NCI-H526 treated with DMSO at 0.1 percent for 48 hours (cell line): ENCODE measurements at regions not wholly inside any gene's neighbourhood (a gene's known extent, or its start where the extent isn't known, plus 50 kb on each side); places are given as distances from the start of the nearest gene placed in this dataset.

Experiments used
- DNase-seq: peaks from one replicate; lab custom pipeline; 2025; lab: John Stamatoyannopoulos, UW

DNA sequence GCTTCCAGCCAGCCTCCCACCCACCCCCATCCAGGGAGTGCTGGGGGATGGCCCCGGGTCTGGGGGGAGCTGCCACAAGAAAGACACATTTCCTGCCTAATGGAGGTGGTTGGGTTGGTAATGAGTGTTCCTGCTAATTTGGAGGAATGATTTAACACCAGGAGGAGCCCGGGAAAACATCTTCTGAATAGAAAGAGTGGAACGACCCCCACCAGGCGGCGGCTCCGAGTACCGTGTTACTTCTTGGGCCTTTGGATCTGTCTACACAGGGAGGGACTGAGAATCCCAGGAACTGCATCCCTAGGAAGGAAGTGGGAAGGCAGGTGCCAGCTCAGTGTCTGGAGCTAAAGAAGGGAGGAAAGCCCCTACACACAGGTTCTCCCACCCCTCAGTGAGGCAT lies 64.6 kb downstream of the TSPAN17 start:
- no peak for DNase-seq

DNA sequence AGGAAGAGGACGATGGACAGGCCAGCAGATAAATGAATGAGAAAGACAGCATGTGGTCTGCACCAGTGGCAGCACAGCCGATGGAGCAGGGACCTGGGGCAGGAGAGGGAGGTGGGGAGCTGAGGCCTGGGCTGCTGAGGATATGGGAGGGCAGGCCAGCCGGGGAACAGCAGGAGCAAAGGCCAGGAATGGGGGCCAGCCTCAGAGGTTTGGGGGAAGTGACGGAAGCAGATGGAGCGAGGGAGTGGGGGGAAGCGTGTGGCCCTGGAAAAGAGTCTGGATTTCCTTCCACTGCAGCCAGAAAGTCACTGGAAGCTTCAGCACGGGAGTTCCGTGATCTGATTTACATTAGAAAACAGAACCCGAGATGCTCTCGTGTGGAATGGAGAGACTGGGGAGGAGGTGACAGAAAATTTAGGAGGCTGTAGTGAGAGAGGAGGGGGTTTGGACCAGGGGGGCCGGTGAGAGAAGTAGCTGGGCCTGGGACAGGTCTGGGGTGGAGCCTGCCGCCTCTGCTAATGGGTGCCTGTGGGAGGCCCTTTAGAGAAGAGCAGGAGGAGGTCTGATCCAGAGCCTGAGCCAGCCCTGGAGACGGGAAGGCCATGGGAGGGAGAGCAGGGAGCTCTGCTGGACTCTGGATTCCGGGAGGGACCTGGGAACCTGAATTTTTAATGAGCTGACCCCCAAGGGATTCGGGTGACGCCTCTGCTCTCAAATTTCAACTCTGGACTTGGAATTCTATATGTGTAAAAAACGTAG lies 65.4 kb downstream of the TSPAN17 start:
- DNase-seq = no peak

GRCh38 chr5:176713409-176713808 lies 66.1 kb downstream of the TSPAN17 start:
- DNase-seq = no peak

- DNase-seq = no peak
These were observed 66.8 kb downstream of the TSPAN17 start for GRCh38 chr5:176714067-176714466.

GRCh38 chr5:176716320-176716719 lies 69.0 kb downstream of the TSPAN17 start:
- DNase-seq = no peak

DNA sequence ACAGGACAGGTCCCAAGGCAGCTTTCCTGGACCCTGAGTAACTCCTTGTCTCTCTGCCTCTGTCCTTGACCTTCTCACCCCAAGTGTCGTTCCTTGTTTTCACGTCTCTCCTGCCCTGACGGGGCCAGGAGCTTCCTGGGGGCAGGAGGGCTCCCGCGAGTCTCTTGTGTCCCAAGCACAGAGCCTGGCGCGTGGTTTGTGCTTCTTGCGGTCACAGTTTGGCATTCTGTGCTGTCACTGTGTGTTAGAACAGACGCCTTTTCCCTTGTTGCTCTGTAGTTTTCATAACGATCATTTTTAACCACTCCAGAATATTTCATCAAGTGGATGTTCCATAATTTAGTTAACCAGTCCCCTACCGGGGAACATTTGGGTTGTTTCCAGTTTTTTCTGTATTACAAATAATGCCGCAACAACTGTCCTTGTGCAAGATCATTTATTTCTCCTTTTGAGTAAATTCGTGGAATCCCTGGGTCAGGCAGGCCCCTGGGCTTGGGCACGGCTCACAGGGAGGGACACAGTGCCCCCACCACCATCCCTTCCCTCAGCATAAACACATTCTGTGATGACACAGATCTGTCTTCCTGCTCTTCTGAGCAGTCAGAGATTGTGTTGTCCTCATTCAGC lies 71.9 kb downstream of the TSPAN17 start:
- DNase-seq = no peak

- no peak for DNase-seq
These were observed 74.2 kb downstream of the TSPAN17 start for GRCh38 chr5:176721509-176721908.

- no peak for DNase-seq
These were observed 75.5 kb downstream of the TSPAN17 start for GRCh38 chr5:176722757-176723156.

DNA sequence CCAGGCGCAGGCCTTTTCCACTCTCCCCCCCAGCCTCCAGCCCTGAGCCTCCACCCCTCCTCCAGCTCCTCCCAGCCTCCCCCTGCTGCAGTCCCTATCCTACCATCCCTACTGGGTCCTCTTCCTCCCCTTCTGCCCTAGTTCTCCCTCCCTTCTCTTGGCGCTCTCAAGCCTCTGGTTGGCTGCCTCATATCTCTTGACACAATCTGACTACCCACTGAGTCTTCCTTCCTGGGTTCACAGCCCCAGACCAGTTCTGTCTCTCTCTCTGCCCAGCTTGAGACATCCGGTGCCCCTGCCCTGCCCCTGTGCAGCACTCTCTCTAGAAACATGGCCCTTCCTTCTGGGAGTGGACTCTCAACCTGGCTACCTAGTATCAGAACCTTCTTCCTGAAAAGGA lies 76.2 kb downstream of the TSPAN17 start:
- no peak for DNase-seq

- no peak for DNase-seq
These were observed 77.2 kb downstream of the TSPAN17 start for GRCh38 chr5:176724472-176724871.

GRCh38 chr5:176725521-176726280 lies 78.4 kb downstream of the TSPAN17 start:
- DNase-seq = no peak

- DNase-seq = no peak
These were observed 79.7 kb downstream of the TSPAN17 start for GRCh38 chr5:176726746-176727527.

DNA sequence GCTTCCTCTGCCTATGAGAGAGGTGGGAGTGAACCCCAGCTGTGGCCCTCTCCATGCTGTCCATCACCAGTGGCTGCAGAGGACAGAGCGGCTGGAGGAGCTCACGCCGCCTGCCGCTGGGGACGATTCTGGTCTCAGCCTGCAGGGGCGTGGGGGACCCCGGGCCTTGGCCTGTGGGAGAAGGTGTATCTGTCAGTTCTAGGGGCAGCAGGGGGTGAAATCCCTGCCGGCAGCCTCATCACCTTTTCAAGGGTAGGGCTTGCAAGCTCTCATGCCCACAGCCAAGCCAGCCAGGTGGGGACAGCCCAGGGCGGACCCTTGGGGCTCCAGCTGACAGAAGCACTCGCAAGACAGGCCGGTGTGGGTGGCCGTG lies 80.2 kb downstream of the TSPAN17 start:
- no peak for DNase-seq

DNA sequence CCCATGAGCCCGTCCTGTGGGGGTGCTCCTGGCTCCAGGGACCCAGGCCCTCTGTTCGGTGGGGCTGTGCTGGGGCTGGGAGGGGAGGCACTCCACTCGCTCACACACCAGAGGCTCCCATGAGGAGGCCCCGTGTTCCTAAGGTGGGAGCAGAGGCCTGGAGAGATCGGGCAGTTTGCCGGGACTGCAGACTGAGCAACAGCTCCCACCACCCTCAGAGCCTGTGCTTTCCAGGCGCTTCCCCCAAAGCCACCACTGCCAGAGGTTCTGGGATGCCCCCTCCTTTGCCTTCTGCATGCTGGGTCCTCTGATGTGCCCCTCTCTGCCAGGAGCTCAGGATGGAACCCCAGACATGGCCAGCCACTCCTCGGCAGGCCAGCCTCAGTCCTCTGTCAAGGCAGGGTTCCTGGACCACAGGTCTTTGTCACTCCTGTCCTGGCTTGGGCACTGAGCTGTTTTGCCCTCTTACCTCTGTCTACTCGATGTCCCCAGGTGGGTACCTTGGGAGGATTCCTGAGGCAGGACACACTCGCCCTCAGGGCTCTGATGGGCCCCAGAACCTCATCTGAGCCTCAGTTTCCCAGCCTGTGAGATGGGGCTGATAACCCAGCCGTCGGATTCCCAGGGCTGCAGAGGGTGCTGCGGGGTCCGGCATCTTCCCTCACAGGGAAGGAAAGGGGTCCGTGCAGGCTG lies 80.8 kb downstream of the TSPAN17 start:
- no peak for DNase-seq

DNA sequence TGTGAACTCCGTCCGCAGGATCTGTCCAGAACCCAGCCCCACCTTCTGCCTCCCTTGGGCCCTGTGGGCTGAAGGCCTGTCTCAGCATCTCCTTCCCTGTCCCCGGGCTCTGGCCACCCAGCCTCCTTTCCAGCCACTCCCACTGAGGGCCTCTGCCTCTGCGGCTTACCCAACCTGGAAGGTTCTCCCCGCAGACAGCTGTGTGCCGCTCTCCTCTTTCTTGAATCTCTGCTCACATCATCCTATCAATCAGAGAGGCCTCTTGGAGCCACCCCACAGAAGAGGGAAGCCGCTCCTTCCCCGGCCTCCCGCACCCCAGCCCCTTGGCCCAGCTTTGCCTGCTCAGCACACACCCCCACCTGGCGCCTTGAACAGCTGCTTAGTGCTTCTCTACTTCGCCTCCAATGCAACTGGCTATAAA lies 81.5 kb upstream of the UNC5A start:
- DNase-seq = no peak

DNA sequence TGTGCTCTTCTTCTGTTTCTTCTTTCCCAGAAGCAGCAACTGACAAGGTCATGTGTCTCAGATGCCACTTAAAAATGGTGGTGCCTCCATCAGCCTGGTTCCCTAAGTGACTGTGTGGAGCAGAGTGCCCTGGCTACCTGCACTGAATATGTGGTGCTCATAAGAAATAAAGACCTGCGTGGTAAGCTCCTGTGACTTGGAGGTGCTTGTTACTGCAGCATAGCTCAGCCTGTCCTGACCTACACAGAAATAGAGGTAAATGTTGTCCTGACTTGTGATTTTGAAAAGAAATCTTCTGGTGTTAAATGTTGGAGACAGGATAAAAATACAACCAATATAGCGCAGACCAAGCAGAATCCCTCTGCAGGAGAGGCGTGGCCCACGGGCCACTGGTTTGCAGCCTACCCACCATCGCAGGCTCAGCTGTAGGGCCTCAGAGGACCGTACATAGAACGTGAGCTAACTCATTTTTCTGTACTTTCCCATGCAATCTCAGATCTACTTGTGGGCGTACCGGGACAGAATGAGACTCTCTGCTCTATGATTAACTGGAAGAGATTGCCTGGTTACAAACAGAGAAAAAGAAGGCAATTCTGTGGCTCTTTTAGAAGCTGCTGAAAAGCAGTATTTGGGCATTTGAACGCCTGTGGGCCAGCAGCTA lies 79.4 kb upstream of the UNC5A start:
- DNase-seq = no peak

DNA sequence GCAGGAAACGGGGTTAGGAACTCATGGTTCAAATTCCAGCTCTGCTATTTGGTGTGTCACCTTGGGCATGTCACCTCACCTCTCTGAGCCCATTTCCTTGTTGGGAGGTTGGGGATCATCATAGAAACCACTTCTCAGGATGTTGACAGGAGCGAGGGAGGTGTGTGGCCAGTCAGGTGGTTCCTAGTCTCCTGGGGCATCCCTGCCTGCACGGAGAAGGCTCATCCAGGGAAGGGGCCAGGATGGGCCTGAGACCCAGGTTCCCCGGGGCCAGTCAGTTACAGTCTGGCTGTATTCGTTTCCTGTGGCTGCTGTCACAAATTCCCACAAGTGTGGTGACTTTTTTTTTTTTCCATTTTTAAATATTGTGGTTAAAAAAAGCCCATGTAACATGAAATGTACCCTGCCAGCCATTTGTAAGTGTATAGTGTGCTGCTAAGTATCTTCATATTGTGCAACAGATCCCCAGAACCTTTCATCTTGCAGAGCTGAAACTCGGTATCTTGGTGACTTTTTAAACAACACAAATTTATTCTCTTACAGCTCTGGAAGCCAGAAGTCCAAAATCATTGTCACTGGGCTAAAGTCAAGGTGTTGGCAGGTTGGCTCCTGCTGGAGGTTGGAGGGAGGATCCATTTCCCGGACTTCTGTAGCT lies 78.7 kb upstream of the UNC5A start:
- no peak for DNase-seq

- no peak for DNase-seq
These were observed 78.1 kb upstream of the UNC5A start for GRCh38 chr5:176732306-176732705.

GRCh38 chr5:176732736-176733405 lies 77.5 kb upstream of the UNC5A start:
- DNase-seq = no peak
